ENCODE measurements at regions not wholly inside any gene's neighbourhood (a gene's known extent, or its start where the extent isn't known, plus 50 kb on each side); places are given as distances from the start of the nearest gene placed in this dataset.
"Not testable (repeated sequence)": the region's sequence is repeated elsewhere in the genome, so short reads cannot be mapped to it uniquely, and the experiment has no call there.

DNA sequence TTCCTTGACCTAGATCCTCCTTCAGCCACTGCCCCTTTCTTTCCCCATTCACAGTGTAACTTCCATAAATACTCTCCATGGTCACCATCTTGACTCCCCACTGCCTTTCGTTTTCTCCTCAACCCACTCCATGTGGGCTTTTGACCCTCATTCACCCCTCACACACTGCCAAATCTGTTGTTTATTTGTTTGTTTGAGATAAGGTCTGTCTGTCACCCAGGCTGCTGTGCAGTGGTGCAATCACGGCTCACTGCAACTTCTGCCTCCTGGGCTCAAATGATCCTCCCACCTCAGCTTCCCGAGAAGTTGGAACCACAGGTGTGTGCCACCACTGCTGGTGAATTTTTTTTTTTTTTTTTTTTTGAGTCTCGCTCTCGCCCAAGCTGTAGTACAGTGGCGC is 162.9 kb downstream of the FGF1 start:
- no peak for ATAC-seq
- TF ChIP-seq ESRRG (CRISPR knock-in tag; IDR thresholded peaks at IDR 0.05), result no peak
- TF ChIP-seq, protein P1, sequence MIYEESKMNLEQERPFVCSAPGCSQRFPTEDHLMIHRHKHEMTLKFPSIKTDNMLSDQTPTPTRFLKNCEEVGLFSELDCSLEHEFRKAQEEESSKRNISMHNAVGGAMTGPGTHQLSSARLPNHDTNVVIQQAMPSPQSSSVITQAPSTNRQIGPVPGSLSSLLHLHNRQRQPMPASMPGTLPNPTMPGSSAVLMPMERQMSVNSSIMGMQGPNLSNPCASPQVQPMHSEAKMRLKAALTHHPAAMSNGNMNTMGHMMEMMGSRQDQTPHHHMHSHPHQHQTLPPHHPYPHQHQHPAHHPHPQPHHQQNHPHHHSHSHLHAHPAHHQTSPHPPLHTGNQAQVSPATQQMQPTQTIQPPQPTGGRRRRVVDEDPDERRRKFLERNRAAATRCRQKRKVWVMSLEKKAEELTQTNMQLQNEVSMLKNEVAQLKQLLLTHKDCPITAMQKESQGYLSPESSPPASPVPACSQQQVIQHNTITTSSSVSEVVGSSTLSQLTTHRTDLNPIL (CRISPR knock-in tag; IDR thresholded peaks at IDR 0.05; ENCODE audit: low read depth), result no peak
- TF ChIP-seq ZNF70 (CRISPR knock-in tag; IDR thresholded peaks at IDR 0.05), result no peak
- TF ChIP-seq SNAI2 (CRISPR knock-in tag; IDR thresholded peaks at IDR 0.05), result no peak
- no peak for TF ChIP-seq BACH2 (CRISPR knock-in tag; IDR thresholded peaks at IDR 0.05; ENCODE audit: borderline replicate concordance)
- no peak for TF ChIP-seq ZC3H10 (CRISPR knock-in tag; IDR thresholded peaks at IDR 0.05)
- TF ChIP-seq, protein P2, sequence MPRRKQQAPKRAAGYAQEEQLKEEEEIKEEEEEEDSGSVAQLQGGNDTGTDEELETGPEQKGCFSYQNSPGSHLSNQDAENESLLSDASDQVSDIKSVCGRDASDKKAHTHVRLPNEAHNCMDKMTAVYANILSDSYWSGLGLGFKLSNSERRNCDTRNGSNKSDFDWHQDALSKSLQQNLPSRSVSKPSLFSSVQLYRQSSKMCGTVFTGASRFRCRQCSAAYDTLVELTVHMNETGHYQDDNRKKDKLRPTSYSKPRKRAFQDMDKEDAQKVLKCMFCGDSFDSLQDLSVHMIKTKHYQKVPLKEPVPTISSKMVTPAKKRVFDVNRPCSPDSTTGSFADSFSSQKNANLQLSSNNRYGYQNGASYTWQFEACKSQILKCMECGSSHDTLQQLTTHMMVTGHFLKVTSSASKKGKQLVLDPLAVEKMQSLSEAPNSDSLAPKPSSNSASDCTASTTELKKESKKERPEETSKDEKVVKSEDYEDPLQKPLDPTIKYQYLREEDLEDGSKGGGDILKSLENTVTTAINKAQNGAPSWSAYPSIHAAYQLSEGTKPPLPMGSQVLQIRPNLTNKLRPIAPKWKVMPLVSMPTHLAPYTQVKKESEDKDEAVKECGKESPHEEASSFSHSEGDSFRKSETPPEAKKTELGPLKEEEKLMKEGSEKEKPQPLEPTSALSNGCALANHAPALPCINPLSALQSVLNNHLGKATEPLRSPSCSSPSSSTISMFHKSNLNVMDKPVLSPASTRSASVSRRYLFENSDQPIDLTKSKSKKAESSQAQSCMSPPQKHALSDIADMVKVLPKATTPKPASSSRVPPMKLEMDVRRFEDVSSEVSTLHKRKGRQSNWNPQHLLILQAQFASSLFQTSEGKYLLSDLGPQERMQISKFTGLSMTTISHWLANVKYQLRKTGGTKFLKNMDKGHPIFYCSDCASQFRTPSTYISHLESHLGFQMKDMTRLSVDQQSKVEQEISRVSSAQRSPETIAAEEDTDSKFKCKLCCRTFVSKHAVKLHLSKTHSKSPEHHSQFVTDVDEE (CRISPR knock-in tag; IDR thresholded peaks at IDR 0.05), result no peak
- TF ChIP-seq GLIS3 (CRISPR knock-in tag; IDR thresholded peaks at IDR 0.05), result no peak
- TF ChIP-seq ZFP30 (CRISPR knock-in tag; IDR thresholded peaks at IDR 0.05), result no peak
- no peak for TF ChIP-seq ZNF8 (CRISPR knock-in tag; IDR thresholded peaks at IDR 0.05)
- TF ChIP-seq ZNF565 (CRISPR knock-in tag; conservative IDR thresholded peaks at IDR 0.05; ENCODE audit: low read depth), result no peak
- TF ChIP-seq PPARA (CRISPR knock-in tag; IDR thresholded peaks at IDR 0.05; ENCODE audit: borderline replicate concordance), result no peak
- TF ChIP-seq TOX (CRISPR knock-in tag; IDR thresholded peaks at IDR 0.05; ENCODE audit: borderline replicate concordance), result no peak
- TF ChIP-seq, protein P3, sequence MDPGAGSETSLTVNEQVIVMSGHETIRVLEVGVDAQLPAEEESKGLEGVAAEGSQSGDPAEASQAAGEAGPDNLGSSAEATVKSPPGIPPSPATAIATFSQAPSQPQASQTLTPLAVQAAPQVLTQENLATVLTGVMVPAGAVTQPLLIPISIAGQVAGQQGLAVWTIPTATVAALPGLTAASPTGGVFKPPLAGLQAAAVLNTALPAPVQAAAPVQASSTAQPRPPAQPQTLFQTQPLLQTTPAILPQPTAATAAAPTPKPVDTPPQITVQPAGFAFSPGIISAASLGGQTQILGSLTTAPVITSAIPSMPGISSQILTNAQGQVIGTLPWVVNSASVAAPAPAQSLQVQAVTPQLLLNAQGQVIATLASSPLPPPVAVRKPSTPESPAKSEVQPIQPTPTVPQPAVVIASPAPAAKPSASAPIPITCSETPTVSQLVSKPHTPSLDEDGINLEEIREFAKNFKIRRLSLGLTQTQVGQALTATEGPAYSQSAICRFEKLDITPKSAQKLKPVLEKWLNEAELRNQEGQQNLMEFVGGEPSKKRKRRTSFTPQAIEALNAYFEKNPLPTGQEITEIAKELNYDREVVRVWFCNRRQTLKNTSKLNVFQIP (CRISPR knock-in tag; IDR thresholded peaks at IDR 0.05; ENCODE audit: borderline replicate concordance, low read depth), result no peak
- no peak for TF ChIP-seq RARB (CRISPR knock-in tag; IDR thresholded peaks at IDR 0.05)
- TF ChIP-seq ARNTL (CRISPR knock-in tag; IDR thresholded peaks at IDR 0.05; ENCODE audit: borderline replicate concordance, low read depth), result no peak
- no peak for TF ChIP-seq OSR1 (CRISPR knock-in tag; IDR thresholded peaks at IDR 0.05)

DNA sequence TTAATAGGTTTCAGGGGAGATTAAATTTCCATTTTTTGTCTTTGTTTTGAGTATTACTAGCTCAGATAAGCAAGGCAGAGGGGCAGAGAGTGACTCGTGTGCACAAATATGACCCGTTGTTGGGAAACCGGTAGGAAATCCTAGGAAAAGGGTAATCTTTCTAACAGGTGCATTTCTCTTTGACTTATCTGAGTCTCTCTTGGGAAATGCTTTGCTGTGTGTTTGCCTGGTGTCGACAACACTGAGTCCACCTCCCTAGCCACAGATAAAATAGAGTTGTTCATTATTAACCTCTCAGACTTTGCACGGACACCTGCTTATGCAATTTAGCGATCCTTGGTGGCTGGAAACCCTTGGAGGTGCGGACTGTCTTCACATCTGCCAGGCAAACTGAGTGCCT is 164.2 kb downstream of the FGF1 start:
- TF ChIP-seq, protein P3 (CRISPR knock-in tag; IDR thresholded peaks at IDR 0.05; ENCODE audit: borderline replicate concordance, low read depth), result no peak
- no peak for ATAC-seq

DNA sequence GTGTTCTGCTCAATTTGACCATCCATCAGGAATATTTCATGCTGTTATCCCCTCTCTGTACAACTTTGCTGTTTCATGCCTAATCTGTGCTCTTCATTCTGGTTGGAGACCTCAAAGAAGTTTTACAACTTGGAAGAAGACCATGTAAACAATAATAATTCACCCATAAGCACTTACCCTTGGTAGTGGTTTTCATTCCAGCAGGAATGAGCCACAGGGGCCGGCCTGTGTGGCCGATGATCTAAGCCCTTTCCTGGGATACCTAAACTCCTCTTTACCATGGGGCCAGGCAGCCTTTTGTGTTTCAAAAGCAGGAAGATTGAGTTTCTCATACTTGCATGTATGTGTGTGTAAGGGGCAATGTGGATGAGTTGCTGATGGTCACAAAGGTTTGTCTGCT is 165.0 kb downstream of the FGF1 start:
- ATAC-seq, result no peak
- TF ChIP-seq ESRRG (CRISPR knock-in tag; IDR thresholded peaks at IDR 0.05) (no peak), ZNF70 (CRISPR knock-in tag; IDR thresholded peaks at IDR 0.05) (no peak), ISL1 (CRISPR knock-in tag; IDR thresholded peaks at IDR 0.05) (no peak), TCF4 (CRISPR knock-in tag; IDR thresholded peaks at IDR 0.05; ENCODE audit: borderline replicate concordance) (no peak), ZFP30 (CRISPR knock-in tag; IDR thresholded peaks at IDR 0.05) (no peak), RARB (CRISPR knock-in tag; IDR thresholded peaks at IDR 0.05) (no peak), ZC3H10 (CRISPR knock-in tag; IDR thresholded peaks at IDR 0.05) (no peak), SNAI2 (CRISPR knock-in tag; IDR thresholded peaks at IDR 0.05) (no peak), BACH2 (CRISPR knock-in tag; IDR thresholded peaks at IDR 0.05; ENCODE audit: borderline replicate concordance) (no peak), ARNTL (CRISPR knock-in tag; IDR thresholded peaks at IDR 0.05; ENCODE audit: borderline replicate concordance, low read depth) (no peak)
- TF ChIP-seq, protein P4, sequence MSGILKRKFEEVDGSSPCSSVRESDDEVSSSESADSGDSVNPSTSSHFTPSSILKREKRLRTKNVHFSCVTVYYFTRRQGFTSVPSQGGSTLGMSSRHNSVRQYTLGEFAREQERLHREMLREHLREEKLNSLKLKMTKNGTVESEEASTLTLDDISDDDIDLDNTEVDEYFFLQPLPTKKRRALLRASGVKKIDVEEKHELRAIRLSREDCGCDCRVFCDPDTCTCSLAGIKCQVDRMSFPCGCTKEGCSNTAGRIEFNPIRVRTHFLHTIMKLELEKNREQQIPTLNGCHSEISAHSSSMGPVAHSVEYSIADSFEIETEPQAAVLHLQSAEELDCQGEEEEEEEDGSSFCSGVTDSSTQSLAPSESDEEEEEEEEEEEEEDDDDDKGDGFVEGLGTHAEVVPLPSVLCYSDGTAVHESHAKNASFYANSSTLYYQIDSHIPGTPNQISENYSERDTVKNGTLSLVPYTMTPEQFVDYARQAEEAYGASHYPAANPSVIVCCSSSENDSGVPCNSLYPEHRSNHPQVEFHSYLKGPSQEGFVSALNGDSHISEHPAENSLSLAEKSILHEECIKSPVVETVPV (CRISPR knock-in tag; IDR thresholded peaks at IDR 0.05), result no peak
- TF ChIP-seq, protein P5, sequence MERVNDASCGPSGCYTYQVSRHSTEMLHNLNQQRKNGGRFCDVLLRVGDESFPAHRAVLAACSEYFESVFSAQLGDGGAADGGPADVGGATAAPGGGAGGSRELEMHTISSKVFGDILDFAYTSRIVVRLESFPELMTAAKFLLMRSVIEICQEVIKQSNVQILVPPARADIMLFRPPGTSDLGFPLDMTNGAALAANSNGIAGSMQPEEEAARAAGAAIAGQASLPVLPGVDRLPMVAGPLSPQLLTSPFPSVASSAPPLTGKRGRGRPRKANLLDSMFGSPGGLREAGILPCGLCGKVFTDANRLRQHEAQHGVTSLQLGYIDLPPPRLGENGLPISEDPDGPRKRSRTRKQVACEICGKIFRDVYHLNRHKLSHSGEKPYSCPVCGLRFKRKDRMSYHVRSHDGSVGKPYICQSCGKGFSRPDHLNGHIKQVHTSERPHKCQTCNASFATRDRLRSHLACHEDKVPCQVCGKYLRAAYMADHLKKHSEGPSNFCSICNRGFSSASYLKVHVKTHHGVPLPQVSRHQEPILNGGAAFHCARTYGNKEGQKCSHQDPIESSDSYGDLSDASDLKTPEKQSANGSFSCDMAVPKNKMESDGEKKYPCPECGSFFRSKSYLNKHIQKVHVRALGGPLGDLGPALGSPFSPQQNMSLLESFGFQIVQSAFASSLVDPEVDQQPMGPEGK (CRISPR knock-in tag; IDR thresholded peaks at IDR 0.05; ENCODE audit: borderline replicate concordance), result no peak
- TF ChIP-seq, protein P1 (CRISPR knock-in tag; IDR thresholded peaks at IDR 0.05; ENCODE audit: low read depth), result no peak

DNA sequence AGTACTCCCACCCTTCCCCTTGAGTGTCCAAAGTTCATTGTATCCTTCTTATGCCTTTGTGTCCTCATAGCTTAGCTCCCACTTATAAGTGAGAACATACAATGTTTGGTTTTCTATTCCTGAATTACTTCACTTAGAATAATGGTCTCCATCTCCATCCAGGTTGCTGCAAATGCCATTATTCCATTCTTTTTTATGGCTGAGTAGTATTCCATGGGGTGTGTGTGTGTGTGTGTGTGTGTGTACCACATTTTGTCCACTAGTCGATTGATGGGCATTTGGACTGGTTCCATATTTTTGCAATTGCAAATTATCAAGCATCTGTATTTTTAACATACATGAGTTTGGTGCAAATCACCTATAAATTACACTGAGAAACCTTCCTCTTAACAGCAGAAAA is 166.0 kb downstream of the FGF1 start:
- not testable (repeated sequence) for ATAC-seq

All from SK-N-SH treated with all-trans-retinoic acid at 6 μM for 48 hours (cell line).